Astrocyte (in vitro differentiated cells and primary cell): ENCODE measurements at regions not wholly inside any gene's neighbourhood (a gene's known extent, or its start where the extent isn't known, plus 50 kb on each side); places are given as distances from the start of the nearest gene placed in this dataset.
"Not testable (repeated sequence)": the region's sequence is repeated elsewhere in the genome, so short reads cannot be mapped to it uniquely, and the experiment has no call there.

ENCODE experiments used
- DNase-seq: peaks from one replicate; pipeline ENCODE4 v3.0.0-alpha.2; 2010; ENCODE audit warnings: low read depth
- FAIRE-seq: peaks from 2 replicates; lab custom pipeline; 2011; peaks lifted over from hg19 to GRCh38; lab: Jason Lieb, UNC
- H2AFZ ChIP-seq: 2 replicates; pipeline ENCODE4 v1.6.0; 2012; ENCODE audit warnings: low read depth, low read length, inconsistent platforms
- H3K27ac ChIP-seq: 2 replicates; pipeline ENCODE4 v1.5.1; 2011; ENCODE audit warnings: low read depth, low read length, inconsistent platforms
- H3K27me3 ChIP-seq: 2 replicates; pipeline ENCODE4 v1.6.0; 2011; ENCODE audit warnings: low read length, inconsistent platforms; ENCODE audit not compliant: insufficient read depth
- H3K36me3 ChIP-seq: 2 replicates; pipeline ENCODE4 v1.5.1; 2011; ENCODE audit warnings: low read length, inconsistent platforms; ENCODE audit not compliant: insufficient read depth
- H3K4me1 ChIP-seq: 2 replicates; pipeline ENCODE4 v1.5.1; 2011; ENCODE audit warnings: low read length, inconsistent platforms; ENCODE audit not compliant: insufficient read depth
- H3K4me2 ChIP-seq: 2 replicates; pipeline ENCODE4 v1.6.0; 2012; ENCODE audit warnings: low read length, inconsistent platforms
- H3K4me3 ChIP-seq: 2 replicates; pipeline ENCODE4 v1.5.1; 2011; ENCODE audit warnings: low read depth, mild to moderate bottlenecking, low read length, inconsistent platforms; ENCODE audit not compliant: insufficient read depth
- H3K79me2 ChIP-seq: 2 replicates; pipeline ENCODE4 v1.6.0; 2012; ENCODE audit warnings: mild to moderate bottlenecking, low read length, inconsistent platforms; ENCODE audit not compliant: insufficient read depth
- H3K9ac ChIP-seq: 2 replicates; pipeline ENCODE4 v1.6.0; 2012; ENCODE audit warnings: mild to moderate bottlenecking, low read length, inconsistent platforms
- H3K9me3 ChIP-seq: 2 replicates; pipeline ENCODE4 v1.5.1; 2012; ENCODE audit warnings: low read depth, mild to moderate bottlenecking, low read length, inconsistent platforms; ENCODE audit not compliant: insufficient read depth
- H4K20me1 ChIP-seq: 2 replicates; pipeline ENCODE4 v1.6.0; 2012; ENCODE audit warnings: low read length, inconsistent platforms; ENCODE audit not compliant: insufficient read depth
- H3K27ac Mint-ChIP-seq: one replicate; pipeline ENCODE4 v1.8.0; 2021; ENCODE audit warnings: mild to moderate bottlenecking, mixed read lengths; ENCODE audit not compliant: unreplicated experiment
- H3K27me3 Mint-ChIP-seq: one replicate; pipeline ENCODE4 v1.8.0; 2021; ENCODE audit warnings: low read depth, mixed read lengths; ENCODE audit not compliant: unreplicated experiment
- H3K36me3 Mint-ChIP-seq: one replicate; pipeline ENCODE4 v1.8.0; 2021; ENCODE audit warnings: low read depth, mixed read lengths; ENCODE audit not compliant: unreplicated experiment
- H3K4me1 Mint-ChIP-seq: one replicate; pipeline ENCODE4 v1.8.0; 2021; ENCODE audit warnings: low read depth, mixed read lengths; ENCODE audit not compliant: unreplicated experiment
- H3K4me3 Mint-ChIP-seq: one replicate; pipeline ENCODE4 v1.8.0; 2021; ENCODE audit warnings: mild to moderate bottlenecking, moderate library complexity, mixed read lengths; ENCODE audit not compliant: unreplicated experiment
- H3K9me3 Mint-ChIP-seq: one replicate; pipeline ENCODE4 v1.8.0; 2021; ENCODE audit warnings: mild to moderate bottlenecking, mixed read lengths; ENCODE audit not compliant: unreplicated experiment
- CTCF ChIP-seq: IDR thresholded peaks from 2 replicates; pipeline ENCODE4 v1.5.1; 2011; ENCODE audit warnings: low read depth, mild to moderate bottlenecking, inconsistent platforms, low read length, moderate library complexity; ENCODE audit not compliant: insufficient read depth
- EZH2 ChIP-seq: IDR thresholded peaks from 2 replicates; pipeline ENCODE4 v1.6.1; 2012; ENCODE audit warnings: mild to moderate bottlenecking, low read length, inconsistent platforms; ENCODE audit not compliant: insufficient read depth

- no peaks in the 10 kb centered on the region for H3K4me1 ChIP-seq
- no peak overlapping the region for H3K27ac ChIP-seq
- no peaks in the 10 kb centered on the region for H3K9me3 ChIP-seq
- no peak overlapping the region for H3K4me3 ChIP-seq
- no peak overlapping the region for H3K4me3 Mint-ChIP-seq
- H3K36me3 Mint-ChIP-seq, result no peaks in the 10 kb centered on the region
- no peaks in the 10 kb centered on the region for H3K79me2 ChIP-seq
- no peak overlapping the region for H3K4me2 ChIP-seq
- H3K9me3 Mint-ChIP-seq, result peaks cover 2% of the 10 kb centered on the region
- TF ChIP-seq CTCF (no peak), EZH2 (no peak)
- peaks cover 9% of the 10 kb centered on the region for H3K27me3 Mint-ChIP-seq
- H2AFZ ChIP-seq, result no peak overlapping the region
- no peak for FAIRE-seq
- no peaks in the 10 kb centered on the region for H3K27me3 ChIP-seq
- no peaks in the 10 kb centered on the region for H3K36me3 ChIP-seq
- no peak overlapping the region for H3K27ac Mint-ChIP-seq
- no peak for DNase-seq
- no peak overlapping the region for H3K9ac ChIP-seq
- no peaks in the 10 kb centered on the region for H4K20me1 ChIP-seq
- H3K4me1 Mint-ChIP-seq, result no peaks in the 10 kb centered on the region
These were observed 122.0 kb upstream of the CCND2 start for GRCh38 chr12:4151362-4152121.

GRCh38 chr12:4150355-4150754 lies 123.2 kb upstream of the CCND2 start:
- H3K27me3 Mint-ChIP-seq, result peaks cover 19% of the 10 kb centered on the region
- not testable (repeated sequence) for H3K27ac Mint-ChIP-seq

GRCh38 chr12:4148418-4149056 lies 125.0 kb upstream of the CCND2 start:
- Mint-ChIP-seq H3K27ac (no peak overlapping the region), H3K4me1 (no peaks in the 10 kb centered on the region)
- no peak for FAIRE-seq

More at GRCh38 chr12:4150355-4150754, 123.2 kb upstream of the CCND2 start:
- not testable (repeated sequence) for H3K36me3 Mint-ChIP-seq, H3K4me3 ChIP-seq, FAIRE-seq, H3K4me2 ChIP-seq, H3K27me3 ChIP-seq, H3K9me3 Mint-ChIP-seq, H3K9ac ChIP-seq, DNase-seq, H4K20me1 ChIP-seq, H3K27ac ChIP-seq, H3K9me3 ChIP-seq, H3K4me1 Mint-ChIP-seq, H3K4me3 Mint-ChIP-seq, H3K4me1 ChIP-seq, H3K79me2 ChIP-seq, H2AFZ ChIP-seq, H3K36me3 ChIP-seq

More at GRCh38 chr12:4148418-4149056, 125.0 kb upstream of the CCND2 start:
- H3K9me3 ChIP-seq, result no peaks in the 10 kb centered on the region
- no peaks in the 10 kb centered on the region for H3K79me2 ChIP-seq
- H3K27me3 Mint-ChIP-seq, result peaks cover 21% of the 10 kb centered on the region
- no peak for DNase-seq
- no peaks in the 10 kb centered on the region for H3K4me1 ChIP-seq
- H2AFZ ChIP-seq, result no peak overlapping the region
- H3K36me3 Mint-ChIP-seq, result no peaks in the 10 kb centered on the region
- H3K9me3 Mint-ChIP-seq, result peaks cover 10% of the 10 kb centered on the region
- no peak overlapping the region for H3K4me3 ChIP-seq
- H3K4me3 Mint-ChIP-seq, result no peak overlapping the region
- TF ChIP-seq CTCF, result no peak
- TF ChIP-seq EZH2, result no peak
- H4K20me1 ChIP-seq, result no peaks in the 10 kb centered on the region
- no peaks in the 10 kb centered on the region for H3K27me3 ChIP-seq
- no peak overlapping the region for H3K9ac ChIP-seq
- no peak overlapping the region for H3K27ac ChIP-seq
- no peak overlapping the region for H3K4me2 ChIP-seq
- H3K36me3 ChIP-seq, result no peaks in the 10 kb centered on the region
